SH-SY5Y (cell line): ENCODE measurements at regions not wholly inside any gene's neighbourhood (a gene's known extent, or its start where the extent isn't known, plus 50 kb on each side); places are given as distances from the start of the nearest gene placed in this dataset.

ENCODE experiments used
- GATA2 ChIP-seq: IDR thresholded peaks from 2 replicates; pipeline ENCODE4 v1.6.1; 2011; ENCODE audit warnings: mild to moderate bottlenecking, low read depth, low read length
- GATA3 ChIP-seq: IDR thresholded peaks from 2 replicates; pipeline ENCODE4 v1.6.1; 2011; ENCODE audit warnings: low read depth, mild to moderate bottlenecking, low read length, moderate library complexity

GRCh38 chr5:72630721-72631120 is 123.5 kb upstream of the ZNF366 start:
- TF ChIP-seq GATA2 (no peak), GATA3 (no peak)
